IPS-NIHi11 (cell line): ENCODE measurements at regions not wholly inside any gene's neighbourhood (a gene's known extent, or its start where the extent isn't known, plus 50 kb on each side); places are given as distances from the start of the nearest gene placed in this dataset.

Source experiments
- DNase-seq: peaks from one replicate; pipeline ENCODE4 v3.0.0; 2012; ENCODE audit warnings: mixed read lengths, low spot score

DNA sequence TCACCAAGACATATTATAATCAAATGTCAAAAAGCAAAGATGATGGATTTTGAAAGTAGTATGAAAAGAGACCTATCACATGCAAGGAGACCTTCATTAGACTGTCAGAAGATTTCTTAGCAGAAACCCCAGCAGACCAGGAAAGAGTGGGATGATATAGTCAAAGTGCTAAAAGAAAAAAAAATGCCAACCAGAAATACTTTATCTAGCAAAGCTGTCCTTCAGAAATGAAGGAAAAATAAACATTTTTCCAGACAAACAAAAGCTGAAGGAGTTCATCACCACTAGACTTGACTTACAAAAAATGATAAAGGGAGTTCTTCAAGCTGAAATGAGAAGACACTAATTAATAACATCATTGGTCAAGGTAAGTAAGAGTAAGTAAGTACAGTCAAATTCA, 251.2 kb upstream of the SASH1 start:
- no peak for DNase-seq

GRCh38 chr6:148103436-148103835, 239.2 kb upstream of the SASH1 start:
- DNase-seq = no peak

- DNase-seq = no peak
Observed at GRCh38 chr6:148104131-148104530, 238.5 kb upstream of the SASH1 start.

- no peak for DNase-seq
Observed at GRCh38 chr6:148105695-148106094, 236.9 kb upstream of the SASH1 start.

GRCh38 chr6:148107911-148108310, 234.7 kb upstream of the SASH1 start:
- no peak for DNase-seq

DNA sequence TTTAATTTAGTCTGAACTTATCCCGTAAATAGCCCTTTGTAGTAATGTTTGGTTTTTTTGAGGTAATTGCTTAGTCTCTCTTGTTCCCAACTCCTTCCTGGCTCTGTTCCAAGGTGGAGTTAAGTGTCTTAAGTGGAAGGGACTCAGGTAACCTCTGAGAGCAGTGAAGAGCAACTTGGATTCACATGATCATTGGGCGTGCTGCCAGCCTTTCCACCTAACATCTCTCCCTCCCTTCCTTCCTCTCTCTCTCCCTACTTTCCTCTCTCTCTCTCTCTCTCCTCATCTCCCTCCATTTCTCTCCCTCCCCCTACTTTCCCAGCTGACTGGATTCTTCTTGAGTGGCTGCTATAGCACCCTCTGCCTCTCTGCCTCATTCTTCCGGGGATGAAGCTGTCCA, 232.9 kb upstream of the SASH1 start:
- DNase-seq = peak; percentile 17

DNA sequence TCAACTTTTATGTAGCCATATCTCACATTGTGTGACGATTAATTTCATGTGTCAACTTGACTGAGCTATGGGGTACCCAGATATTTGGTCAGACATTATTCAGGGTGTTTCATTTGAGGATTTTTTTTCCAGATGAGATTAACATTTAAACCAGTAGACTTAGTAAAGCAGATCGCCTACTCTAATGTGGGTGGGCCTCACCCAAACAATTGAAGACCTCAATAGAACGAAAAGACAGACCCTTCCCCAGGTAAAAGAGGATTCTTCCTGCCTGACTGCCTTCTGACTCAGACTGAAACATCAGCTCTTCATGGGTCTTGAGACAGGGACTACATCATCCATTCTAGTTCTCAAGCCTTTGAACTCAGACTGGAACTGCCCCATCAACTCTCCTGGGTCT, 231.7 kb upstream of the SASH1 start:
- no peak for DNase-seq

- no peak for DNase-seq
Observed at GRCh38 chr6:148112851-148113319, 229.8 kb upstream of the SASH1 start.

GRCh38 chr6:148116001-148116400, 226.6 kb upstream of the SASH1 start:
- no peak for DNase-seq

- no peak for DNase-seq
Observed at GRCh38 chr6:148118244-148118643, 224.4 kb upstream of the SASH1 start.

GRCh38 chr6:148128014-148128730, 214.5 kb upstream of the SASH1 start:
- DNase-seq = no peak

- DNase-seq = no peak
Observed at GRCh38 chr6:148134592-148134991, 208.0 kb upstream of the SASH1 start.

DNA sequence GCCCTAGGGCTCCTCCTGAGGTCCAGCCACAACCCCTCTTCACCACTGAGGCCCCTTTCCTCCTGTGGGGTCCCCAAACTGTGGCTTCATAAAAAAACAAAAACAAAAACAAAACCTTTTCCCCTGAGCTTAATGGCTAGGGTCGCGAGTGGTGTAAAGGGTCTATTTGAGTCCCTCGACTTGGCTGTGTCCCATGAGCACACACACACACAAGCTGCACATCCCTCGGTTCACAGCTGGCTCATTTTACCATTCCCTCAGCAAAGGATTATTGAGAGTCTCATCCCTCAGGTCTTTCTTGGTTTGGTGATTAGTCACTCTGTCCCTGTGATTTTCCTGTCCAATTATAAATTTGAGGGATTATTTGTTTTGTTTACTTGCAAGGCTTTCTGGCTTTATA, 206.1 kb upstream of the SASH1 start:
- no peak for DNase-seq

- DNase-seq = no peak
Observed at GRCh38 chr6:148137652-148138051, 205.0 kb upstream of the SASH1 start.

GRCh38 chr6:148138573-148138972, 204.1 kb upstream of the SASH1 start:
- DNase-seq = no peak

DNA sequence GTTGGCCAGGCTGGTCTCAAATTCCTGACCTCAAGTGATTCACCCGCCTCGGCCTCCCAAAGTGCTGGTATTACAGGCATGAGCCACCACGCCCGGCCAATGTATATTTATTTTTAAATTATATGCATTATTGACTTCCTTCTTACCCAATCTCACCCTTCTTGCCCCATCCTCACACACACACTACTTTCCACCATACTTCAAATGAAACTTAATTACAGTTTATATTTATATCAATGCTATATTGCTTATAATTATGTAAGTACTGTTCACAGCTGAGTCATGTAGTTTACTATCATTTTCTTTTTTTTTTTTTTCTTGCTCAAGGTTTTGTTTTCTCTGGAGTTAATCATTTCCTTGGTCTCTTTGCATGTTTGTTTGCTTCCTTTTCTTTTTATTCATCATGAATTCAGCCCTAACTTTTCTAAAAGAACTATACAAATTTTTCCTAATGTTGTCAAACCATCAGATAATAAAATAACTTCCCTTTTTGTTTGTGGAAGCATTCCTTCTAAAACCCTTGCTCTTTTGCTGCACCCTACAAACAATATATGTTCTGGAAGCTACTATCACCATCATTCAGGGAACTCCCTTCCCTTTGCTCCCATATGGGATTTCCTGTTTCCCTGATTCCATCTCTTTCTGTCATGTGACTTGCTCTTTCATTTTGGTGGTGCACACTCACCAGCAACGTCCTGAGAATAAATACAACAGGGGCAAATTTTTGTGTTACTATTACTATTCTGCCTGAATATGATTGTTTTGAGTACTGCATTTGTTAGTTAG, 201.7 kb upstream of the SASH1 start:
- no peak for DNase-seq

- no peak for DNase-seq
Observed at GRCh38 chr6:148142821-148143220, 199.8 kb upstream of the SASH1 start.

DNA sequence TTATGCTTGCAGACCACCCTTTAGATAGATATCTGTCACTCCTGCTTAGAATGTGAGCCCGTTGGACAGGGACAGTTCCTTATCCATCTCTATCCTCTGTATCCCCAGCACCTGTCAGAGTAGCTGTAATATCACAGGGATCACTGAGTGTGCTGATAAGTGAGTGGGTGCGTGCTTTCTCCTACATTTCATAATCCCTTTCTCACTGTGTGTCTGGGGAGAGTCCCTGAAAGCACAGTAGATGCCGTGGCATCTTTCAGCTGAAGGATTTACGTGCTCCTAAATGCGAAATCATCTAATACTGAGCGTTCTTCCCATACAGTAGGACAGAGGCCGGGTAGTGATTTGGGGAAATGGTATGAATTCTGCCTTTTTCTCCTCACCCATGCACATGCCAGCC, 198.9 kb upstream of the SASH1 start:
- DNase-seq = no peak

- DNase-seq = peak; percentile 65
Observed at GRCh38 chr6:148144917-148145521, 197.6 kb upstream of the SASH1 start.

GRCh38 chr6:148146717-148147462, 195.7 kb upstream of the SASH1 start:
- no peak for DNase-seq

DNA sequence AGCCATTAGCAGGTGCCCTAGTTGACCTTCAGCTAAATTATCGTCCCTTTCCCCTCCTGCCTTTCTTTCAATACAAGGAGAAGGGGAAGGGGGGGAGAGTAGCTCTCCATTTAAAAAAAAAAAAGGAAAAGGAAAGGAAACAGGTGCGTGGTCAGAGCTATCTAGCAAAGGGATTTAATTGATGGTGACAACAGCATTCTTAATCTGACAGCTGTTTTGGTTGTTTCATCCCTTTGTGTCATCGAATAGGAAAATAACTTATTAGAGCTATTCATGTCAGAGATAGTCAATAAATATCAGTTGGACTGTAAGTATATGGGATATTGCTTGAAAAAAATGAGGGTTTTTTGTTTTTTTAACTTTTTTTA, 195.2 kb upstream of the SASH1 start:
- DNase-seq = no peak

- DNase-seq = no peak
Observed at GRCh38 chr6:148151896-148152643, 190.6 kb upstream of the SASH1 start.
